G401.6 (cell line): ENCODE measurements at regions not wholly inside any gene's neighbourhood (a gene's known extent, or its start where the extent isn't known, plus 50 kb on each side); places are given as distances from the start of the nearest gene placed in this dataset.

Experiments used
- FAIRE-seq: peaks from 2 replicates; lab custom pipeline; 2012; peaks lifted over from hg19 to GRCh38; lab: Jason Lieb, UNC

- FAIRE-seq = no peak
Measured at GRCh38 chr15:94607176-94607654, 375.9 kb downstream of the MCTP2 start.

GRCh38 chr15:94610069-94610468 lies 378.7 kb downstream of the MCTP2 start:
- FAIRE-seq = no peak

- FAIRE-seq = no peak
Measured at GRCh38 chr15:94610485-94610884, 379.1 kb downstream of the MCTP2 start.

GRCh38 chr15:94611656-94612055 lies 380.3 kb downstream of the MCTP2 start:
- FAIRE-seq = no peak

GRCh38 chr15:94615688-94616087 lies 384.3 kb downstream of the MCTP2 start:
- FAIRE-seq = no peak

GRCh38 chr15:94620632-94621031 lies 389.3 kb downstream of the MCTP2 start:
- no peak for FAIRE-seq

GRCh38 chr15:94621736-94622135 lies 390.4 kb downstream of the MCTP2 start:
- no peak for FAIRE-seq

- FAIRE-seq = no peak
Measured at GRCh38 chr15:94626949-94627348, 395.6 kb downstream of the MCTP2 start.

GRCh38 chr15:94631608-94632007 lies 400.2 kb downstream of the MCTP2 start:
- no peak for FAIRE-seq

GRCh38 chr15:94638183-94638582 lies 406.8 kb downstream of the MCTP2 start:
- FAIRE-seq = no peak

GRCh38 chr15:94639701-94640100 lies 408.3 kb downstream of the MCTP2 start:
- FAIRE-seq = no peak

GRCh38 chr15:94644433-94644832 lies 413.1 kb downstream of the MCTP2 start:
- FAIRE-seq = no peak

- no peak for FAIRE-seq
Measured at GRCh38 chr15:94653071-94653470, 421.7 kb downstream of the MCTP2 start.

GRCh38 chr15:94655249-94655880 lies 424.0 kb downstream of the MCTP2 start:
- no peak for FAIRE-seq

GRCh38 chr15:94665676-94666441 lies 434.5 kb downstream of the MCTP2 start:
- no peak for FAIRE-seq

- FAIRE-seq = no peak
Measured at GRCh38 chr15:94666553-94666952, 435.2 kb downstream of the MCTP2 start.

GRCh38 chr15:94667109-94667508 lies 435.7 kb downstream of the MCTP2 start:
- FAIRE-seq = no peak

GRCh38 chr15:94670438-94671034 lies 439.2 kb downstream of the MCTP2 start:
- no peak for FAIRE-seq

- FAIRE-seq = no peak
Measured at GRCh38 chr15:94671858-94672532, 440.6 kb downstream of the MCTP2 start.

- no peak for FAIRE-seq
Measured at GRCh38 chr15:94673801-94674200, 442.4 kb downstream of the MCTP2 start.

GRCh38 chr15:94674296-94674695 lies 442.9 kb downstream of the MCTP2 start:
- no peak for FAIRE-seq

- FAIRE-seq = no peak
Measured at GRCh38 chr15:94677202-94677790, 445.9 kb downstream of the MCTP2 start.
